ENCODE measurements at regions not wholly inside any gene's neighbourhood (a gene's known extent, or its start where the extent isn't known, plus 50 kb on each side); places are given as distances from the start of the nearest gene placed in this dataset.

GRCh38 chr7:52021343-52021742, 704.7 kb upstream of the COBL start:
- TF ChIP-seq POLR2A (IDR thresholded peaks at IDR 0.05; ENCODE audit: low read depth, low read length): no peak
- no peak for TF ChIP-seq POU2F2 (IDR thresholded peaks at IDR 0.05; ENCODE audit: low read depth, low read length)
- no peak for TF ChIP-seq SPI1 (IDR thresholded peaks at IDR 0.05; ENCODE audit: low read depth, low read length)
